ENCODE measurements at regions not wholly inside any gene's neighbourhood (a gene's known extent, or its start where the extent isn't known, plus 50 kb on each side); places are given as distances from the start of the nearest gene placed in this dataset.

- no peak for TF ChIP-seq CTCF (IDR thresholded peaks at IDR 0.05)
- no peak for TF ChIP-seq POLR2A (IDR thresholded peaks at IDR 0.05)
Observed at GRCh38 chr5:135276151-135276550, 122.9 kb downstream of the MACROH2A1 start.

Data from breast epithelium (tissue), 3 donors.